ENCODE measurements at regions not wholly inside any gene's neighbourhood (a gene's known extent, or its start where the extent isn't known, plus 50 kb on each side); places are given as distances from the start of the nearest gene placed in this dataset.

DNA sequence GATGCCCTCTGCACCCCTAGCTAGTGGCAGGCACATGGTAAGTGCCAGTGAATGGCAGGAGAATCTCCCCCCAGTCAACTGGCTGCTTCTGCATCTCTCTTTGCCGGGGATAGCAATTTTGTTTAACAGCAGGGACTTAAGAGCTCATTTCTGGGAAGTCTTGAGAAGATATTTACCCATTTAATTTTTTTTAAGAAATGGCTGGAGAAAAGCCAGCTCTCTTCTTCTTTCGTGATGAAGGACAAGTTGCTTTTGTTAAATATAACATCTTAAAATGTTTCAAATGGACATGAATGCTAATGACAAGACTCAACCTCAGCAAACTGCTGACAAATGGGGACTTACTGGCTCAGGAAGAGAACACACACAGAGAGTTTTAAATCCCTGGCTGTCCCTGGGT lies 55.0 kb upstream of the IYD start:
- Mint-ChIP-seq H3K27me3 (ENCODE audit: insufficient read depth) (peaks cover 12% of the 10 kb centered on the region), H3K4me1 (ENCODE audit: low read depth) (peaks cover 4% of the 10 kb centered on the region), H3K4me3 (no peak overlapping the region), H3K9me3 (no peaks in the 10 kb centered on the region), H3K36me3 (ENCODE audit: low read depth) (no peaks in the 10 kb centered on the region), H3K27ac (no peak overlapping the region)
- DNase-seq (ENCODE audit: low spot score) = no peak
- intact Hi-C loops (cut with micrococcal nuclease) = no loop called here

DNA sequence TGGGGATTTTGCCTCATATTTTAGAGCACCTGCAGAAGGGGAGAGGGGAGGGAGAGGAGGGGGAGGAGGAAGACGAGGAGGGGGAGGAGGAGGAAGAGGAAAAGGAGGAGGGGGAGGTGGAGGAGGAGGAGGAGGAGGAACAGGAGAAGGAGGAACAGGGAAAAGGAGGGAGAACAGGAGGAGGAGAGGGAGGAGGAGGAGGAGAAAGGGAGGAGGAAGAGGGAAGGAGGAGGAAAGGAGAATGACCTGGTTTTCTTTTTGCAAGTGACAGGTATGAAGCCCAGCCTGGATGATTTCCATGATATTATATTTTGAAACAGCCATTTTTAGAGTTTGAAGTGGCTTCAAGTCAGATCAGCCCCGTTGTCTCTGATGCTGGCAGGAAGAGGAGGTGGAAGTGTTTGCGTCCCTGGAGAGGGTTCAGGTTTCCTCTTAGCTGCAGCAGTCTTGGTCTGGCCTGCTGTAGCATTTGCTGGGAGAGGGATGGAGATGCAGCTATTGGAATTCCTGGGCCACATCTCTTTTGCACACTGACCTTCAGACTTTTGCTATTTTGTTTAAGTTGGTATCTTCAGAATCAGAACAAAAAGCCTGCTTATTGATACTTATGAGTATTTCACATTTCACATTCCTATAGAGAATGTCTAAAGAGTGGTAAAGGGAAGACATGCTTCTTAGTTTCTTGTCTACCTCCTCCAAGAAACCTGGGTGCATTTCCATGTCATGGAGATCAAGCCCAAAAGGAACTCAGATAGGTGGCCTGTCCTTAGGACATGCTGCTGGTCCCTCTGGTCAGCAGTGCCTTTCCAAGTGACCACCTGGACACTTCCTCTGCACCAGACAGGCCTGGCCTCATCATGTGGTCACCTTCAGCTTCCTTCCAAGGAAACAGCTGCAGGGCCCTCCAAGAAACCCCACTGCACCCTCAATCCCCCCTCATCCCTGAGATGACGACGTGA lies 54.3 kb upstream of the IYD start:
- no peak overlapping the region for H3K4me3 Mint-ChIP-seq
- intact Hi-C loops (cut with micrococcal nuclease) = no loop called here
- no peak overlapping the region for H3K27ac Mint-ChIP-seq
- H3K27me3 Mint-ChIP-seq (ENCODE audit: insufficient read depth) = peaks cover 8% of the 10 kb centered on the region
- no peaks in the 10 kb centered on the region for H3K36me3 Mint-ChIP-seq (ENCODE audit: low read depth)
- H3K9me3 Mint-ChIP-seq = no peaks in the 10 kb centered on the region
- H3K4me1 Mint-ChIP-seq (ENCODE audit: low read depth) = peaks cover 4% of the 10 kb centered on the region
- no peak for DNase-seq (ENCODE audit: low spot score)

DNA sequence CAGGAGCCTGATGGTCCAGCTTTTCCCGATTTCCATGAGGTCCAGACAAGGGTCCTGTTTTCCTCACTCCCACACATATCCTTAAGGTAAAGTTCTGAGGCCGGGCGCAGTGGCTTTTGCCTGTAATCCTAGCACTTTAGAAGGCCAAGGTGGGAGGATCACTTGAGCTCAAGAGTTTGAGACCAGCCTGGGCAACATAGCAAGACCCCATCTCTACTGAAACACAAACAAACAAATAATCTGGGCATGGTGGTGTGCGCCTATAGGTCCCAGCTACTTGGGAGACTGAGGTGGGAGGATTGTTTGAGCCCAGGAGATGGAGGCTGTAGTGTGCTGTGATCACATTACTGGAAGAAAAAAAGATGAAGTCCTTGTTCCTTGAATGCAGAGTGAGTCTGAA lies 53.2 kb upstream of the IYD start:
- Mint-ChIP-seq H3K4me1 (ENCODE audit: low read depth) (peaks cover 4% of the 10 kb centered on the region), H3K9me3 (no peaks in the 10 kb centered on the region), H3K27me3 (ENCODE audit: insufficient read depth) (peaks cover 8% of the 10 kb centered on the region), H3K4me3 (no peak overlapping the region), H3K36me3 (ENCODE audit: low read depth) (no peaks in the 10 kb centered on the region), H3K27ac (no peak overlapping the region)
- DNase-seq (ENCODE audit: low spot score) = no peak
- intact Hi-C loops (cut with micrococcal nuclease) = no loop called here

DNA sequence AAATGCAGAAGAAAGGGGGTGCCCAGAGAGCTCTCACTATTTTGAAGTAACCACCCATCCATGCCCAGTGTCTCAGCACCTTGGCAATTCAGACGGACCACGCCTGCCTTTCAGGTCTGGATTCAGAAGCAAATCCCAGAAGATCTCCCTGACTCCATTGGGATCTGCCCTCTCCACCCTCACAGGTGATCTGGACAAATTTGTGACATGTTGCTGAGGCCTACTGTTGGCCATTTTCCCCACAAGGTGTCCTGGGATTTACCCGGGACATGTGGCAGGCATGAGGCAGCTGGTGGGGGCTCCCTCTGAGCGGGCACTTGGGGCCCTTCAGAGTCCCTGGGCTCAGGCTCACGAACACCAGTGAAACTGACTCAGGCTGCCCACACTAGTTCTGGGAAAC lies 51.9 kb upstream of the IYD start:
- peaks cover 8% of the 10 kb centered on the region for H3K27me3 Mint-ChIP-seq (ENCODE audit: insufficient read depth)
- no peak overlapping the region for H3K4me3 Mint-ChIP-seq
- intact Hi-C loops (cut with micrococcal nuclease) = no loop called here
- no peak overlapping the region for H3K27ac Mint-ChIP-seq
- H3K36me3 Mint-ChIP-seq (ENCODE audit: low read depth) = no peaks in the 10 kb centered on the region
- no peaks in the 10 kb centered on the region for H3K4me1 Mint-ChIP-seq (ENCODE audit: low read depth)
- H3K9me3 Mint-ChIP-seq = no peaks in the 10 kb centered on the region
- no peak for DNase-seq (ENCODE audit: low spot score)

Data from activated T-helper 1 cell treated with anti-CD3 and anti-CD28 coated beads, Interleukin-12 subunit alpha, Interleukin-12 subunit beta, Interleukin-2, Interleukin-4 antibody, amounts not matched to agents 30 ng/mL and 10 ng/mL and 1 ng/mL, durations not matched to agents 14 hours and 24 hours and 36 hours (primary cell).